Chondrocyte (in vitro differentiated cells): ENCODE measurements at regions not wholly inside any gene's neighbourhood (a gene's known extent, or its start where the extent isn't known, plus 50 kb on each side); places are given as distances from the start of the nearest gene placed in this dataset.

ENCODE experiments used
- DNase-seq: peaks from one replicate; pipeline ENCODE4 v3.0.0; 2021; ENCODE audit warnings: mixed read lengths, low spot score
- H3K27ac Mint-ChIP-seq: one replicate; pipeline ENCODE4 v1.8.0; 2021; ENCODE audit warnings: mild to moderate bottlenecking, moderate library complexity, mixed read lengths; ENCODE audit not compliant: unreplicated experiment
- H3K27me3 Mint-ChIP-seq: 2 replicates; pipeline ENCODE4 v1.8.0; 2021; ENCODE audit warnings: low read depth, mixed read lengths
- H3K36me3 Mint-ChIP-seq: 2 replicates; pipeline ENCODE4 v1.8.0; 2021; ENCODE audit warnings: low read depth, mixed read lengths
- H3K4me1 Mint-ChIP-seq: 2 replicates; pipeline ENCODE4 v1.8.0; 2021; ENCODE audit warnings: low read depth, mild to moderate bottlenecking, mixed read lengths
- H3K4me3 Mint-ChIP-seq: one replicate; pipeline ENCODE4 v1.8.0; 2021; ENCODE audit warnings: mild to moderate bottlenecking, moderate library complexity, mixed read lengths; ENCODE audit not compliant: unreplicated experiment
- H3K9me3 Mint-ChIP-seq: 2 replicates; pipeline ENCODE4 v1.8.0; 2021; ENCODE audit warnings: low read depth, mixed read lengths
- CTCF ChIP-seq: fragments of 200-600 bp; sonication (generic); IDR thresholded peaks from 2 replicates; pipeline ENCODE4 v1.5.0; 2021; ENCODE audit warnings: antibody characterized with exemption, mild to moderate bottlenecking, moderate library complexity

- TF ChIP-seq CTCF, result no peak
- Mint-ChIP-seq H3K27me3 (peaks cover 6% of the 10 kb centered on the region), H3K27ac (no peak overlapping the region), H3K4me3 (no peak overlapping the region), H3K9me3 (no peaks in the 10 kb centered on the region), H3K4me1 (peaks cover 5% of the 10 kb centered on the region), H3K36me3 (no peaks in the 10 kb centered on the region)
- DNase-seq, result no peak
Observed at GRCh38 chr9:89683626-89684025, 78.8 kb downstream of the GADD45G start.

- Mint-ChIP-seq H3K36me3 (no peaks in the 10 kb centered on the region), H3K4me3 (no peak overlapping the region), H3K27ac (no peak overlapping the region)
Observed at GRCh38 chr9:89684218-89684617, 79.4 kb downstream of the GADD45G start.

GRCh38 chr9:89684912-89685636 lies 80.3 kb downstream of the GADD45G start:
- H3K4me1 Mint-ChIP-seq, result peaks cover 5% of the 10 kb centered on the region
- H3K27ac Mint-ChIP-seq, result no peak overlapping the region
- H3K36me3 Mint-ChIP-seq, result no peaks in the 10 kb centered on the region
- no peak for TF ChIP-seq CTCF
- DNase-seq, result no peak
- H3K4me3 Mint-ChIP-seq, result no peak overlapping the region
- H3K9me3 Mint-ChIP-seq, result no peaks in the 10 kb centered on the region
- peaks cover 4% of the 10 kb centered on the region for H3K27me3 Mint-ChIP-seq

More at GRCh38 chr9:89684218-89684617, 79.4 kb downstream of the GADD45G start:
- H3K4me1 Mint-ChIP-seq, result peaks cover 5% of the 10 kb centered on the region
- no peaks in the 10 kb centered on the region for H3K9me3 Mint-ChIP-seq
- no peak for DNase-seq
- no peak for TF ChIP-seq CTCF
- peaks cover 6% of the 10 kb centered on the region for H3K27me3 Mint-ChIP-seq

- TF ChIP-seq CTCF, result no peak
- H3K4me1 Mint-ChIP-seq, result peaks cover 5% of the 10 kb centered on the region
- no peaks in the 10 kb centered on the region for H3K9me3 Mint-ChIP-seq
- H3K36me3 Mint-ChIP-seq, result no peaks in the 10 kb centered on the region
- H3K27ac Mint-ChIP-seq, result no peak overlapping the region
- H3K4me3 Mint-ChIP-seq, result no peak overlapping the region
- peaks cover 4% of the 10 kb centered on the region for H3K27me3 Mint-ChIP-seq
- DNase-seq, result no peak
Observed at GRCh38 chr9:89685698-89686097, 80.9 kb downstream of the GADD45G start.

GRCh38 chr9:89686126-89686525 lies 81.3 kb downstream of the GADD45G start:
- no peak overlapping the region for H3K27ac Mint-ChIP-seq
- H3K36me3 Mint-ChIP-seq, result no peaks in the 10 kb centered on the region
- H3K9me3 Mint-ChIP-seq, result no peaks in the 10 kb centered on the region

More at GRCh38 chr9:89686126-89686525, 81.3 kb downstream of the GADD45G start:
- H3K27me3 Mint-ChIP-seq, result peaks cover 4% of the 10 kb centered on the region
- no peak overlapping the region for H3K4me3 Mint-ChIP-seq
- no peak for TF ChIP-seq CTCF
- peaks cover 5% of the 10 kb centered on the region for H3K4me1 Mint-ChIP-seq
- no peak for DNase-seq
